DMS53 (cell line): ENCODE measurements at regions not wholly inside any gene's neighbourhood (a gene's known extent, or its start where the extent isn't known, plus 50 kb on each side); places are given as distances from the start of the nearest gene placed in this dataset.
A peak's percentile ranks its signal among the peaks of the same experiment; 100 is the strongest.
"Not testable (repeated sequence)": the region's sequence is repeated elsewhere in the genome, so short reads cannot be mapped to it uniquely, and the experiment has no call there.

Source experiments
- DNase-seq: peaks from one replicate; lab custom pipeline; 2025; lab: John Stamatoyannopoulos, UW

GRCh38 chr5:42894057-42894456 lies 82.4 kb upstream of the SELENOP start:
- DNase-seq, result peak; percentile 66

GRCh38 chr5:42889311-42889933 lies 77.7 kb upstream of the SELENOP start:
- peak; percentile 85 for DNase-seq

GRCh38 chr5:42888771-42889170 lies 77.1 kb upstream of the SELENOP start:
- DNase-seq, result no peak

GRCh38 chr5:42887575-42887974 lies 75.9 kb upstream of the SELENOP start:
- DNase-seq, result no peak

- peak; percentile 78 for DNase-seq
These were observed 75.4 kb upstream of the SELENOP start for GRCh38 chr5:42887097-42887496.

GRCh38 chr5:42886635-42887034 lies 74.9 kb upstream of the SELENOP start:
- peak; percentile 50 for DNase-seq

GRCh38 chr5:42884326-42884725 lies 72.6 kb upstream of the SELENOP start:
- no peak for DNase-seq

GRCh38 chr5:42881416-42882117 lies 69.9 kb upstream of the SELENOP start:
- DNase-seq, result no peak

- DNase-seq, result no peak
These were observed 68.9 kb upstream of the SELENOP start for GRCh38 chr5:42880496-42881150.

- DNase-seq, result peak; percentile 84
These were observed 67.6 kb upstream of the SELENOP start for GRCh38 chr5:42879291-42879690.

GRCh38 chr5:42878550-42878949 lies 66.9 kb upstream of the SELENOP start:
- DNase-seq, result peak; percentile 43

GRCh38 chr5:42878041-42878440 lies 66.3 kb upstream of the SELENOP start:
- DNase-seq, result no peak

- no peak for DNase-seq
These were observed 65.7 kb upstream of the SELENOP start for GRCh38 chr5:42877431-42877830.

GRCh38 chr5:42876375-42876844 lies 64.7 kb upstream of the SELENOP start:
- DNase-seq, result no peak

- no peak for DNase-seq
These were observed 64.2 kb upstream of the SELENOP start for GRCh38 chr5:42875785-42876374.

- no peak for DNase-seq
These were observed 63.5 kb upstream of the SELENOP start for GRCh38 chr5:42875211-42875610.

- no peak for DNase-seq
These were observed 63.0 kb upstream of the SELENOP start for GRCh38 chr5:42874621-42875198.

- no peak for DNase-seq
These were observed 61.2 kb upstream of the SELENOP start for GRCh38 chr5:42872865-42873264.

GRCh38 chr5:42870882-42871418 lies 59.3 kb upstream of the SELENOP start:
- peak; percentile 17 for DNase-seq

GRCh38 chr5:42868417-42868816 lies 56.7 kb upstream of the SELENOP start:
- DNase-seq, result not testable (repeated sequence)

GRCh38 chr5:42864749-42865148 lies 53.1 kb upstream of the SELENOP start:
- not testable (repeated sequence) for DNase-seq
